Erythroblast (primary cell): ENCODE measurements at regions not wholly inside any gene's neighbourhood (a gene's known extent, or its start where the extent isn't known, plus 50 kb on each side); places are given as distances from the start of the nearest gene placed in this dataset.

Experiments used
- GATA1 ChIP-seq: IDR thresholded peaks from 2 replicates; pipeline ENCODE4 v1.6.1; 2011; ENCODE audit warnings: low read depth, mild to moderate bottlenecking, control low read depth, low read length, moderate library complexity
- POLR2A ChIP-seq: IDR thresholded peaks from 2 replicates; pipeline ENCODE4 v1.6.1; 2011; ENCODE audit warnings: mild to moderate bottlenecking, low read length

- TF ChIP-seq POLR2A (no peak), GATA1 (no peak)
These were observed 135.5 kb downstream of the SEC61B start for GRCh38 chr9:99357575-99357974.
